Hippocampal formation (tissue), 2 donors: ENCODE measurements at regions not wholly inside any gene's neighbourhood (a gene's known extent, or its start where the extent isn't known, plus 50 kb on each side); places are given as distances from the start of the nearest gene placed in this dataset.

ENCODE experiments used
- DNase-seq, 2 donors: peaks; one replicate each; lab custom pipeline; 2025; lab: John Stamatoyannopoulos, UW

DNA sequence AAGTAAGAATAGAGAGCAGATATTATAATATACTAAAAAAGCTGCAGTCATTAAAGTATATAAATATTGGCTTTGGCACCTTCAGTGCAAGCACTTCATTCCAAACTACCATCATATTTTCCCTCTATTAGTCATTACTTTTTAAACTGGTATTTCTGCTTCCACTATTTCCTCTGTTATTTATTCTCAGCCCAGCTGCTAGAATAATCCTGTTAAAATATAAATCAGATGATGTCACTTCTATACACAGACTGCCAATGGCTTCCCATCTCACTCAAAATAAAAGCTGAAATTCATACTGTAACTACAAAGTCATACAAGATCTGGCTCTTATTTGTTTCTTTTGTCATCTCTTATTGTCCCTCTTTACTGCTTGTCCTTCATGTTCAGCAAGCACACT lies 432.9 kb downstream of the TLE4 start:
- no peak for DNase-seq

DNA sequence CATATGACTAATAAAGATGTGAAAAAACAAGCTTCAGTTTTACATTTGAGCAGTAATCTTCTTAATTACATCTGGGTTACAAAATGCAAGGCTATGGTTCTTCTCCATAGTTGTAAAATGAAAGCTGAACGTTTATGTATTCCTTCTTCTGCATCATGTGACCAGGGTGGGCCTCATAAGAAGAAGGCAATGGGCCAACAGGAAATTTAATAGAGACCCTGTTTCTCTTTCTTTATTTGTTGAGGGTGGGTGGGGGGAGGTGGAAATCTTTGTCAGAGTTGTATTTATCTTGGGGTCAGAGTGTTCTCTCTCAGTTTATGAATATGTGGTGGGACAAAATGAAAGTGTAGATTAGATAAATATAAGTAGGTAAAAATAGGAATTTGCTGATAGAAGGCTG lies 418.8 kb downstream of the TLE4 start:
- DNase-seq: no peak

DNA sequence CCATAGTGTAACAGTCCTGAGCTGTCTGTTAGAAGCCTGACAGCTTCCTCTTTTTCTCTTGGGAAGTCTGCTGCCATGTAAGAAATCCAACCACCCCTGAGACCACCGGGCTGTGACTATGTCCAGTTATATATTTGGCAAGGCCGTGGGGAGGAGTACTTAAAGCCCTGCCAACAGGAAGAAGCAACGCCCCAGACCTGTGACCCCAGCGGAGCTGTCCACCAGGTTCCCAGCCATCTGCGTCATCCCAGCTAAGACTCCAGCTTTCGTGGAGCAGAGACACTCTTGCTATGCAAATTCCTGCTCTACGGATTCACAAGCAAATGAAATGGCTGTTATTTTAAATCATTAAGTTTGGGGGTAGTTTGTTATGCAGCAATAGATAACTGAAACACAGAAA lies 417.3 kb downstream of the TLE4 start:
- DNase-seq: no peak

- no peak for DNase-seq
Observed at GRCh38 chr9:79988126-79988525, 416.4 kb downstream of the TLE4 start.

DNA sequence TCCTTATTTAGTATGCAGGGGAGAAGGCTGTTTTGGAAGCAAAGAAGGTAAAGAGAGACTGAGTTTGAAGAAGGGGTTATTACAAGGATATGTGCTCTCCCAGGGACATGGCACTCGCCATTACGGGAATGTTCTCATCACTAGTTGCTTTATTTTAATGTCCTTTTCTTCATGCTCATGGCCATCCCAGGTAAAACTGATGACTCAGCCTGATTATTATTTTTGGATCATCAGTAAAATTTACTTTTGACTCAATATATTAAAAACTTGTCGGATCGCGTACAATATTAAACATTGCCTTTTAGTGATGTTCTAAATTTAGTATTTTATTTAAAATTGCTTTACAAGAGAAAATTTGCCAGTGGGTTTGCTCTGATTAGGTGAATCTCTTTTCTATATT lies 414.7 kb downstream of the TLE4 start:
- no peak for DNase-seq

- DNase-seq: peak in 1 of 2 donors; percentile 29
Observed at GRCh38 chr9:79985772-79986171, 414.0 kb downstream of the TLE4 start.

- no peak for DNase-seq
Observed at GRCh38 chr9:79985264-79985663, 413.5 kb downstream of the TLE4 start.

DNA sequence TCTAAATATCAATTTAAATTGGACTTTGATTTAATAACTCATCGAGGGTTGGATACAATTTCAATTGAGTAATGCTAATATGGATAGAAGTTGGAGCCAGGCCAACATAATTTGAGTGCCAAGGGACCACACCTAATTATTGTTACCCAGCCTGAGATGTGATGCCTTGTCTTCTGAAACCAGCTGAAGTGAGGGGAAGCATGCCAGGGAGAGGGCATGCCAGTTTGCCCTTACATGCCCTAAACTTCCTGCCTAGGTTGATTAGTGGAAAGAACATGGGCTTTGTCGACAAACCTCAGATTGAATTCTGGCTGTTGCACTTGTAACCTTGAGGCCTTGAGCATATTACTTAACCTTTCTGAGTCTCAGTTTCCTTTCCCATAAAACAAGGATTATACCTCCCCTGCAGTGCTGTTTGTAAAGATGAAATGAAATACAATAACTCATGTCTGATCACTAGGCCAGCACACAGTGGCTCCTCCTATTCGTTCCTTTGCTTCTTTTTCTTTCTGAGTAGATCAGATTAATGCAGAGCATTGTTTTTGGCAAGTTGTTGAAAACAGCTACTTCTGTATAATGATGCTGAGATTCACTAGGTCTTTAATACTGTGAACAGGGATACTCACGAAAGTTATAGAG lies 412.8 kb downstream of the TLE4 start:
- DNase-seq: no peak

GRCh38 chr9:79980432-79980831 lies 408.7 kb downstream of the TLE4 start:
- DNase-seq: no peak

DNA sequence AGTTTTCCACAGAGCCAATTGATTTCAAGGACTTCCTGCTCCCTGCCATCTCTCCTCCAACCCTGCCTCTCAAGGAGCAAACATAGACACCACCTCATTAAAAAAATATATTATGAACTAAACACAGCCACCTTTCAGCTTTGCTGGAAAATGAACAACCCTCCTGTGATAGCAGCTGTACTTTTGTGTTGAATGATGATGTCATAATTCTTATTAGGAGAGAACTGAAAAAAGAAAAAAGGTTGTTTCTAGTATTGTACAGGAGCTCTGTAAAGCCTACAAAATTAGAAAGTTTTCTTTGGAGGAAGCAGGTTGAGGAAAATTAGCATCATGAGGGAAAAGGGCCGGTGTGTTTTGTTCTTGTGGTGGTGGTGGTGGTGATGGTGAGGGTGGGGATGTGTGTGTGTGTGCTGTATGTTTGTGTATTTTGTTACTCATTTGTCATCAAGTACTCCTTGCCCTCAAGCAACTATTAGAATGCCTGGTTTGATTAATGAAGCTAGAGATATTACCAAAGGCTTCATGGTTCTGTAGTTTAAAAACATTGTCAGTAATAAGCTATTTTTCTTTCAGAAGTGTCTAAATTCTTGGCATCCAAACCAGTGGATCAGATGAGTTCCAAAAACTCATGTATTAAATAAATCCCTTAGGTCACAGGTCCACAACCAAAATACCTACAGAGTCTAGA lies 405.9 kb downstream of the TLE4 start:
- no peak for DNase-seq

DNA sequence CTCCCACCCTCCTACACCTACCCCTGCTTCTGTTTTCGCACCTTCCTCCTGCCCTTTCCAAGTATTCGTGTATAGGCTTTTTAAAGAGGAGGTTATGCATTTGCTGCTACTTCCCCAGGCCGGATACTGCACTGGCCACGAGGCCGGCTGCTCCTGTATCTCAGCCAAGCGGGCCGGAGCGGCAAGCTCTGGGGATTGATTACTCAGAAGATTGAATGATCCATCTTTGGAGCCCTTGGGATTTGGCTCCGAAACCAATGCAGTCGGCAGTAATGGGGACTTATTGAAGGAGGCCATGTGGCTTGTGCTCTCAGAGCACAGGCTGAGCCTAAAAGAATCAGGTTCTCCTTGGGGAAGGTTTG lies 405.3 kb downstream of the TLE4 start:
- no peak for DNase-seq

GRCh38 chr9:79976257-79977073 lies 404.7 kb downstream of the TLE4 start:
- no peak for DNase-seq

DNA sequence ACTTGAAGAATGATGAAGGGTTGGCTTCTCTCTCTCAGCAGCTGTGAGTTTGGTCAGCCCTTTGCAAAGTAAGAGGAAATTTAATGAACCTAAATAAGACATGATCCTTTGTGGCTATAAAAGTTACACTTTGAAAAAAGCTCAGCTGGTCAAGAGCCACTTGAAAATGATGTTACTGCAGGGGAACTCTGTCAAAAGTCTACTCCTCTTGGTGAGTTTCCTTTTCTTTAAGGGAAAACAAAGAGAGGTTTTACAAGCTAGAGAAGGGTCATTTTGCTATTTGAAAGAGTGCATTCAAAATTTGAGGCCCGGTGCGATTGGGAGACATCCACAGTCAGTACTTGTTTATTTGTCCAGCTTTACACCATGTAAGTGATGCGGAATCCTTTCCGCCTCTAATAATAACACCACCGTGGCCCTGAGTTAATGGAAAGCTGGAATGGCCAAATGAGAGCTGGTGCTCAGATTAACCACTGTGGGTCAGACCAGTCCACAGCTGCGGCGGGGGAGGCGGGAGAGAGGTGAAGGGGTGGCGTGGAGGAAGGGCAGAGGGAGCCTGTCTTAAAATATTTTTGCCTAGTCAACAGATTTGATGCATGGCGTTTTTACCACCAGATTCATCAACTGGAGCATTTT lies 404.0 kb downstream of the TLE4 start:
- peak; percentile 12 to 28 for DNase-seq

DNA sequence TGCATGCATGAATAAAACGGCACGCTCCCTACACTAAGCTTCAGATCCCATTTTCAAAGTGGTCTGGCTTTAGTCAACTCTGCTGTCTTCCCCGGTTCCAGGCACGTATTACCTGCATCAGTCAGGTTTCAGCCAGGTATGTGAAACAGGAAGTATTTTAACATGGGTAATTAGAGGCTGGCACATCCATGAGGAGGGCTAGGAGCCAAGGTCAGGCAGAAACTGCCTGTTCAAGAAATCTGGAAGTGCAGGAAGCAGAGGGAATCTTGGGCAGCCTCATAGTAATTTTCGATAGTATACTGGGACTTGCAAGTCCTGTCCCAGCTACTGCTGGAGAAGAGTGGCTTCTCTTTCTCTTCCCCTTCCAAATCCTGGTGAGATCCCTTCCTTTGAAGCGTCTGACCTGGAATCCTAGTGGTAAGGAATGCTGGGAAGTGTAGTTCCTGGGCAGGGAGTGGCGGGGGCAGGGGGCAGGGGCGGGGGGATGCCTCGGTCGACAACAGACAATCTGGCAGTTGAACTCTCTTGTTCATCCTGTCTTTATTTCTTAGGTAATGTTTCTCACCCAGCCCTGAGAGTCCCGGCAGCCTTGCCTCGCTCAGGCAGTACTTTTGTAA lies 403.1 kb downstream of the TLE4 start:
- DNase-seq: no peak

GRCh38 chr9:79973627-79974026 lies 401.9 kb downstream of the TLE4 start:
- no peak for DNase-seq

DNA sequence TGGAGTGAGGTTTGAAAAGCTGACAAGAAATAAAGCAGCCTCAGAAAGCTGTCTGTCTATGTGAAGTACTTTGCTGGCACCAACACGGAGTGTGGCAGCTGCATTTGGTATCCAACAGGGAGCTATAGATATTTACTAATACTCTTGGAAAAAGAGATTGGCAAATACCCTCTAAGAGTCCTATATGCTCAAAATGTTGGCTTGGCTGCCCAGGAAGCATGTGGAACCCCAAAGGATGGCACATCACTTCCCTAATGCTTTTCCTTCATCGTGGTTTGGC lies 398.3 kb downstream of the TLE4 start:
- no peak for DNase-seq

DNA sequence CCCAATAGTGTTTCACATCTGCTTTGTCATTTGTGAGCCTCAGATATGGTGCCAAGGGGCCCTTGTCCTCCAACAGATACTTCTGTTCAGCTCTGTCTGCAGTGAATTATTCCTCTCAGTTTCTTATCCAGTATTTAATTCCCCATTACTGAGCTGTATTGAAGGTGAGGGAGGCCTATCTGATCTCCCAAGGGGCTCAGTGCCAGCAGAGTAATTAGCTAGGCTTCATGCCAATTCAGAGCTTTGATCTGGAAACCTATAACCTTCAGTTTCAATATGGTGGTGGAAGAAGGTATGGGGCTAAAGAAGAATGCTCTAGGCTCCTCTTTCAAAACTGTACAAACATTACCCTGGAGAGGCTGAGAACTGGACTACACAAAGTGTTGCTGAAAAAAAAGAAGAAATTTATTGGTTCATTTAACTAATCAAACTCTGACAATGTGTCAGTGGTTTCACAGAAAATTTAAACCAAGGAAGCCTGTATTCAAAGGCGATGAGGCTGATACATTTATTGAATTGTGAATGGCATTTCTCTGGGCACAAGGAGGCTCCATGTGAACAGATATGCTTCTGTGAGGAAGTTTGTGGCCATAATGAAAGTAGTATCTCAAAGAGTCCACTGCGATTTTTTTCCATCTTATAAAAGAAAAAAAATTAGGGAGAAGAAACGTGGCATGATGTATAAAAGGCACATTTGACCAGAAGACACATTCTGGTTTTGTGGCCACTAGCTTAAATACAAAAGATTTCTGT lies 397.8 kb downstream of the TLE4 start:
- DNase-seq: no peak

GRCh38 chr9:79968533-79968932 lies 396.8 kb downstream of the TLE4 start:
- DNase-seq: no peak

DNA sequence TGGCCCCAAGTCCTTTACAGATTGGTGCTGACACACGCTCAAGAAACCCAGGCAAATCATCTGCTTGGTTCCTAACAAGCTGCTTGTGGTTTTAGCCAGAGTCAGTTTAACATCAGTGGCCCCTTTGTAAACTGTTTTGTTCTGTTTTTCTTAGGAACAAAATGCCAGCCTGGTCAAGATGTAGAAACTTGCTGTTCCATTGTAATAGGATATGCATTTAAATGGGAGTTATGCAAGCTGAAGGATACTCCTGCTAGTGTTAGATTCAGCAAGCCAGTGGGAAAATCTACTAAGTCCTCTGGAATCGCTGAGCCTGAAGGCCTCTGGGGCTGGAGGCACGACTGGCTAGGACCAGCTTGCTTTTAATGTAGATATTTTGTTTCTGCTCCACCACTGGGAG lies 391.1 kb downstream of the TLE4 start:
- DNase-seq: no peak

DNA sequence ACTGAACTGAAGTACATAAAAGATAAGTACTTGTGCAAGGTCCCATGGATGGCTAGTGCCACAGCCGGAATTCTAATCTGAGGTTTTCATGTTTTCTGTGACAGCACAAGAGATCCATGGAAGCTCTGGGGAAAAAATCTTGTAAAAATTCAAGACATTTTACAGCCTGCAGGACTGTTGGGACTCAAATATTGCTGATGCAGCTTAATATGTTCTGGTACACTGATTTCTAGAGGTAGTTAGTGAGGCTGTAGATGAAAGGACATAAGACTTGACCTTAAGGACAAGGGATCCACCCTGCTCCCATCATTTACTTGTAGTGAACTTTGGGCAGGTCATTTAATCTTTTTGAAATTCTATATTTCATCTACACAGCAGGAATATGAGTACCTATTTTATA lies 390.4 kb downstream of the TLE4 start:
- no peak for DNase-seq

- no peak for DNase-seq
Observed at GRCh38 chr9:79955300-79955699, 383.5 kb downstream of the TLE4 start.

DNA sequence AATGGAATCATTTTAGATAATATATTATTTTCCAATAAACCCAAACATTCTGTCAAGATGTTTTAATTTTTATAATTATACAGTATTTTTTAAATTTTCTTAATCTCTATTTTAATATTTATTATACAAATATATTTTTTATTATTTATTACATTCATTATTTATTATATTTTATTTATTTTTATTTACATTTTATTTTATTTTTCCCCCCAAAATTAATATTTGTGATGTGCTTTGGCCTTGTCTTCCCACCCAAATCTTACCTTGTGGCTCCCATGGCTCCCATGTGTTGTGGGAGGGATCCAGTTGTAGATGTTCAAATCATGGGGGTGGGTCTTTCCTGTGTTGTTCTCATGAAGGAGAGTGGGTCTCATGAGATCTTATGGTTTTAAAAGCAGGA lies 382.1 kb downstream of the TLE4 start:
- DNase-seq: no peak
